Adipocyte (in vitro differentiated cells): ENCODE measurements at regions not wholly inside any gene's neighbourhood (a gene's known extent, or its start where the extent isn't known, plus 50 kb on each side); places are given as distances from the start of the nearest gene placed in this dataset.

ENCODE experiments used
- DNase-seq: peaks from one replicate; pipeline ENCODE4 v3.0.0-alpha.2; 2015; ENCODE audit warnings: low read depth
- H3K27me3 ChIP-seq: replicated peaks from 2 replicates; pipeline ENCODE4 v1.7.0; 2013; ENCODE audit warnings: mild to moderate bottlenecking, low read length, moderate library complexity; ENCODE audit not compliant: control insufficient read depth, insufficient read depth
- H3K36me3 ChIP-seq: 2 replicates; pipeline ENCODE4 v1.7.0; 2013; ENCODE audit warnings: low read length, mild to moderate bottlenecking, moderate library complexity; ENCODE audit not compliant: control insufficient read depth, insufficient read depth, severe bottlenecking
- H3K4me1 ChIP-seq: 2 replicates; pipeline ENCODE4 v1.7.0; 2013; ENCODE audit warnings: mild to moderate bottlenecking, low read length, moderate library complexity; ENCODE audit not compliant: control insufficient read depth, insufficient read depth
- H3K4me3 ChIP-seq: 2 replicates; pipeline ENCODE4 v1.7.0; 2013; ENCODE audit warnings: mild to moderate bottlenecking, low read length, moderate library complexity
- H3K9ac ChIP-seq: 2 replicates; pipeline ENCODE4 v1.7.0; 2013; ENCODE audit warnings: mild to moderate bottlenecking, low read length, moderate library complexity
- H3K9me3 ChIP-seq: 2 replicates; pipeline ENCODE4 v1.7.0; 2013; ENCODE audit warnings: mild to moderate bottlenecking, low read length, moderate library complexity; ENCODE audit not compliant: control insufficient read depth

DNA sequence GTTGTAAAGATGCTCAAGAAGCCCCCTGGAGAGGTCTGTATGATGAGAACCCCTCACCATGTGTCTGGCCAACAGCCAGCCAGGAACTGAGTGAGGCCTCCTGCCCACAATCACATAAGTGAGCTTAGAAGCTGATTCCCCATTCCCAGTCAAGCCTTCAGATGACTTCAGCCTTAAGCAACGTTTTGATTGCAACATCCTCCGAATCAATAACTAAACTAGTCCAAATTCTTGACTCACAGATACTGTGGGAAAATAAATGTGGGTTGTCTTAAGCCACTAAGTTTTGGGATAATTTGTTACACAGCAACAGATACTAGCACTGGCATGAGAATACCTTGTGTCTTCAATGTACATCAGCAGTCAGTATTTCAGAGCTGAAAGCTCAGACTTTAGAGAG lies 54.5 kb upstream of the HS3ST4 start:
- H3K36me3 ChIP-seq, result no peaks in the 10 kb centered on the region
- DNase-seq, result no peak
- no peaks in the 10 kb centered on the region for H3K27me3 ChIP-seq
- no peak overlapping the region for H3K9ac ChIP-seq
- H3K4me1 ChIP-seq, result no peaks in the 10 kb centered on the region
- H3K9me3 ChIP-seq, result no peaks in the 10 kb centered on the region
- no peak overlapping the region for H3K4me3 ChIP-seq

DNA sequence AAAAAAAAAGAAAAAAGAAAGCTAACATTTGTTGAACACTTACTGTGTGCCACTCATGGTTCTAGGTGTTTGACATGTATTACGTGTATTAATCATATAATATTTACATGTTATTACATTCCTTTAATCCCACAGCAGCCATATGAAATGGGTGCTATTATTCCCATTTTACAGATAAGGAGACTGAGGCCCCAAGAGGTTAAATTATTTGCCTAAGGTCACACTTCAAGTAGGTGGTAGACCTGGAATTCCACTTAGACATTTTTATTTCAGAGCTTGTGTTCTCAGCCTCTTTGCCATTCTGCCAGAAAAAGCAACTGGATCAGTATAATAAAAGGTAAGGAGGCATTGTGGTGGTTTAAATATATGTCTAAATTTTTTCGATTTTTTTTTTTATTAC lies 55.1 kb upstream of the HS3ST4 start:
- DNase-seq, result no peak
- no peaks in the 10 kb centered on the region for H3K27me3 ChIP-seq
- H3K4me1 ChIP-seq, result no peaks in the 10 kb centered on the region
- H3K36me3 ChIP-seq, result no peaks in the 10 kb centered on the region
- H3K9me3 ChIP-seq, result no peaks in the 10 kb centered on the region
- H3K4me3 ChIP-seq, result no peak overlapping the region
- H3K9ac ChIP-seq, result no peak overlapping the region

DNA sequence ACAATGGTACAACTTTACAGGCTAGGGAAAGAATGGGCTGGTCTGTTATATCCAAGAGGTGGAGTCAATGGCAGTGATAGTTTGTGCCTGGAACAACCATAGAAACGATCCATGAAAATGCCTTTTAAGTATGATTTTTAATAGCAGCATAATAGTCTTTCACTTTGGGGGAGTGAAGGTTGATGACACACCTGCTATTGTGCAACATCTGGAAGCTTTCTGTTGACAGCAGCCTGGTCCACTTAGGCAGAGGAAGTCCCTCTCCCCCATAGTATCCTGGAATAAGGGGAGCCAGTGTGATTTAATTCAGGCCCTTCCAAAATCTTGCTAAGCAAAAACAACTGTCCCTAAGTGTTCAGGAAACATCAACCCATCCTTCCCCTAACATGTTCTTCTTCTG lies 56.3 kb upstream of the HS3ST4 start:
- Histone ChIP-seq H3K4me1 (no peaks in the 10 kb centered on the region), H3K4me3 (no peak overlapping the region), H3K9ac (no peak overlapping the region), H3K27me3 (no peaks in the 10 kb centered on the region), H3K9me3 (no peaks in the 10 kb centered on the region), H3K36me3 (no peaks in the 10 kb centered on the region)
- no peak for DNase-seq

DNA sequence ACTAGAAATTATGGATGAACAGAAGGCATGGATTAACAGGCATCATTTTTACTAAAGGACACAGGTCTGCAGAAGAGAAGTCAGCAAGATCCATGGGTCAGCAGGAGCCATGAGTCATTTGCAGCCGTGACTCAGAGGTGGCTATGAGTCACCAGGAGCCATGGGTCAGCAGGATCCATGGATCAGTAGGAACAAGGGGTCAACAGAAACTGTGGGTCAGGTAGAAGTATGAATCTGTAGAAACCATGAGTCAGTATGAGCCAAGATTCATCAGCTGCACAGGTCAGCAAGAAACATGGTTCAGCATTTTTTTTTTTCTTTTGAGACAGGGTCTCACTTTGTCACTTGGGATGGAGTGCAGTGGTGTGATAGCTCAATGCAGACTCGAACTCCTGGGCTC lies 58.2 kb upstream of the HS3ST4 start:
- Histone ChIP-seq H3K9me3 (no peaks in the 10 kb centered on the region), H3K27me3 (no peaks in the 10 kb centered on the region), H3K9ac (no peak overlapping the region), H3K4me3 (no peak overlapping the region), H3K36me3 (no peaks in the 10 kb centered on the region), H3K4me1 (no peaks in the 10 kb centered on the region)
- no peak for DNase-seq

DNA sequence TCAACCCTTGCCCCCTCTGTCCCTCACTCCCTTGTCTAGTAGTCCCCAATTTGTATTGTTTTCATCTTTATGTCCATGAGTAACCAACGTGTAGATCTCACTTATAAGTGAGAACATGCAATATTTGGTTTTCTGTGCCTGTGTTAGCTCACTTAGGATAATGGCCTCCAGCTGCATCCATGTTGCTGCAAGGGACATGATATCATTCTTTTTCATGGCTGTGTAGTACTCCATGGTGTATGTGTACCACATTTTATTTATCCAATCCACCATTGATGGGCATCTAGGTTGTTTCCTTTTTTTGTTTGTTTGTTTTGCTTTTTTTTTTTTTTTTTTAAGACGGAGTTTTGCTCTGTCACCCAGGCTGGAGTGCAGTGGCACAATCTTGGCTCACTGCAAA lies 63.0 kb upstream of the HS3ST4 start:
- no peaks in the 10 kb centered on the region for H3K27me3 ChIP-seq
- DNase-seq, result no peak
- H3K4me1 ChIP-seq, result no peaks in the 10 kb centered on the region
- no peaks in the 10 kb centered on the region for H3K36me3 ChIP-seq
- no peak overlapping the region for H3K9ac ChIP-seq
- H3K4me3 ChIP-seq, result no peak overlapping the region
- H3K9me3 ChIP-seq, result no peaks in the 10 kb centered on the region

DNA sequence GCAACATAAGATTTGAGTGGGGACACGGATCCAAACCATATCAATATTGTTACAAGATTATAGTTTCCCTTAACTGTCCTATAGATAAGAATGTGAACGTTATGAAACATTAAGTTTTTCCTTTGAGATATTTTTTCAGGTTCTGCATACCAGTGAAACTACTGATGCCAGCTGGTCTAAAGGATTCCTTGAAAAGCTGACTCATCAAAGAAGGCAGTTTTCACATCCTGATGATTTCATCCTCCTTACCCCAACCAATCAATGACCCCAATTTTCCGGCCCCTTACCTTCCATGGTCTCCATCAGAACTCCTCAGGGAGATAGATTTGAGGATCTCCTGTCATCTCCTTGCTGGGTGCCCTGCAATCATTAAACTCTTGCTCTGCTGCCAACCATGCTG lies 64.1 kb upstream of the HS3ST4 start:
- Histone ChIP-seq H3K36me3 (no peaks in the 10 kb centered on the region), H3K4me3 (no peak overlapping the region), H3K27me3 (no peaks in the 10 kb centered on the region), H3K9ac (no peak overlapping the region), H3K9me3 (no peaks in the 10 kb centered on the region), H3K4me1 (no peaks in the 10 kb centered on the region)
- no peak for DNase-seq

DNA sequence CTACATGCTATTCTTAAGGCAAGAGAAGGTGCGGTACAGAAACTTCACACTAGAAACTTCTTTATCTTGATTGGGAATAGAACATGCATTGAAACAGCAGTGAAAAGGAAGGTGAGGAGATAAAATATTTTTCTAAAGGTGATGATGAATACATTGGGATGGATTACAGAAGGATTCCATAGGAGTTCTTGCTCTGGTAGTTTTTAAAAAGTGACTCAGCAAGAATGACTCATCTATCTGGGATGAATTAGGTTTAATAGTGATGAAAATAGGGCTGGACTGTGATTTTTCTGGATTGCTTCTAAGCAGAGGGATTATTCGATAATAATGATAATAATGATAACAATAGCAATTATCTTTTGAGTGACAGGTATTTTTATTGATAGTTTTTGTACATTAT lies 65.6 kb upstream of the HS3ST4 start:
- H3K9ac ChIP-seq, result no peak overlapping the region
- H3K4me1 ChIP-seq, result no peaks in the 10 kb centered on the region
- H3K36me3 ChIP-seq, result no peaks in the 10 kb centered on the region
- H3K27me3 ChIP-seq, result no peaks in the 10 kb centered on the region
- H3K9me3 ChIP-seq, result no peaks in the 10 kb centered on the region
- DNase-seq, result no peak
- H3K4me3 ChIP-seq, result no peak overlapping the region

DNA sequence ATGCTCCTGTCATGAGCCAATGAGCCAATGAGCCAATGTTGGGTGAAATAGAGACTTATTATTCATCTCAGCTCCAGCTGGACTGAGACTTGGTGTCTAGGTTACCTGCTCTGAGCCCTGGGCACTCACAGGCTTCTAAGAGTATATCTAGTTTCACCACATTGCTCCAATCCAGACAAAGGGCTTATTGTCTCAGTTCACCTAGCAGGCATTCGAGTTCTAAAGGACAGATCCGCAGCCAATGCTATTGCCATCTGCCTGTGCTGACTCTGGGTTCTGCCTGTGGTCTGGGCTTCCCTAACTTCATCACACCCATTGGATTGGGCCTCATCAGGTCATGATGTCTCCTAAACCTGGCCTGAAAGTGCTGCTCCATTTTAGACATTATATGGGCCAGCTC lies 66.1 kb upstream of the HS3ST4 start:
- DNase-seq, result no peak
- Histone ChIP-seq H3K4me3 (no peak overlapping the region), H3K4me1 (no peaks in the 10 kb centered on the region), H3K9ac (no peak overlapping the region), H3K27me3 (no peaks in the 10 kb centered on the region), H3K9me3 (no peaks in the 10 kb centered on the region), H3K36me3 (no peaks in the 10 kb centered on the region)

DNA sequence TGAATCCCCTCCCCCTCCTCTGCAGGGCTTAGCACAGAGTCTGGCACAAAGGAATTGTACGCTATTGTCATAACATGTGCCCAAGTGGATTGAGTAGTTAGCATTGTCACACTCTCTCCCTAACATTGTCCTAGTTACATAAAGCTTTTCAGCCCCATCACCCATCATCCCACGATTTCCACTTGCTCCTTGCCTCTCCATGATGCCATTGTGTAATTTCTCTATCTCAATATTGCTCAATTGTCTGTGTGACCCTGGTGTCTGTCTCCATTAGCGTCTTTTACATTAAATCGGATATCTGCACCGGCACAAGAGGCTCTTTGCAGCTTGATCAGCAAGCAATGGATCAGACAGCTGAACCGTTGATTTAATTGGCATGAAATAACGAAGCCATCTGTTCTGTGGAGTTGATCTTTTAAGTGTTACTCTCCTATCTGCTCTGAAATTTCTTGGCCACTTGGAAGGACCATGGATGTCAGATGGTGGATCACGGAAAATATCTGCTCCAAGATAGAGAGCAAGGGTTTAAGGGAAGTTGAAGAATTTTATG lies 77.0 kb upstream of the HS3ST4 start:
- DNase-seq, result no peak
- Histone ChIP-seq H3K27me3 (no peaks in the 10 kb centered on the region), H3K9me3 (peaks cover 4% of the 10 kb centered on the region), H3K36me3 (no peaks in the 10 kb centered on the region), H3K9ac (no peak overlapping the region), H3K4me3 (no peak overlapping the region), H3K4me1 (no peaks in the 10 kb centered on the region)

DNA sequence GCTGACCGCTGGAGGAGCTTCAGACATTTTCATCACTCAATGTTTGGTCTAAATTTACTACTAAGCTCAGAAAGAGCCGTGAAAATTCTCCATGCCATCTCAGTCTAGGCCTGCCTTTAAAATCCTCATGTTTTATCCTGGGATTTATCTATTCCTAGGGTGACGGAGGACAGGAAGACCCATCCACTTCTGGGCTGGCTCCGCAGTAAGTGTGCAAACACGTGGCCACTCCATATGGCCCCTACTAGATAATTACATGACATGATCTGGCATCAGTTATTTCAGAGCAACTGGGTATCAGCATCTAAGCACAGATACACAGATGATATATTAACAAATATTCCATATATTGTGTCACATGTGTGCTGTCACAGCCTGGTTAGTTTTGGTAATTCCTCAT lies 77.8 kb upstream of the HS3ST4 start:
- Histone ChIP-seq H3K9ac (no peak overlapping the region), H3K36me3 (no peaks in the 10 kb centered on the region), H3K9me3 (peaks cover 4% of the 10 kb centered on the region), H3K4me1 (no peaks in the 10 kb centered on the region), H3K4me3 (no peak overlapping the region), H3K27me3 (no peaks in the 10 kb centered on the region)
- DNase-seq, result no peak

DNA sequence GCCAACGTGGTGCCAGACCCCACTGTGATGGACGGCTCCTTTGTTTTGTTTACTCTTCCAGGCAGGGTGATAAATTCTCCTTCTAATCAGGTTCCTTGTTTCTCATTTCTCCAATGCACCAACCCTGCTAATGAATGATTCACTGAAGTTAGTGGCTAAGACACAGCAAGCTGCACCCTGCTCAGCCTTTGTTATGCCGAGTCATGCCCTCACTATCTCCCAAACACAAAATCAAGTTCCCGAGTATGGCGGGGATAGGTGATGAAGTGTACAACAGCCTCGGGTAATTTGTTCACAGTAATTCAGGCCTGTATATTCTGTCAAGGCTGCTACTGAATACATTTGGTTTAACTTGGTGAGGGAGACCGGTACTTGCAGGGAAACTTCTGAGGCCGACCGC lies 83.8 kb upstream of the HS3ST4 start:
- Histone ChIP-seq H3K27me3 (no peaks in the 10 kb centered on the region), H3K9me3 (no peaks in the 10 kb centered on the region), H3K36me3 (no peaks in the 10 kb centered on the region), H3K4me3 (no peak overlapping the region), H3K9ac (no peak overlapping the region), H3K4me1 (no peaks in the 10 kb centered on the region)
- DNase-seq, result no peak

DNA sequence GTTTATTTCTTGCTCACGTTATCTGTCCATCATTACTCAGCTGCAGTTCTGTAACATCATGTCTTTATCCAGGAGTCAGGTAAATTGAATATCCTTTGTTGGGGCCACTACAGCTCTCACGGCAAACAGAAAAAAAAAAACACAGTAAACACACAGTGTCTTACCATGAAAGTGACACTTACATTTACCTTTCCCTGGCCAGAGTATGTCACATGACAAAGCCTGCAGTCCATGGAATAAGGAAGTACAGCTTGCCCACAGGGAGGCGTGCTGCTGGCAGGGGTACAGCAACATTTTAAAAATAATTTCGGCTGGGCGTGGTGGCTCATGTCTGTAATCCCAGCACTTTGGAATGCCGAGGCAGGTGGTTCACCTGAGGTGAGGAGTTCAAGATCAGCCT lies 85.7 kb upstream of the HS3ST4 start:
- no peak overlapping the region for H3K9ac ChIP-seq
- H3K27me3 ChIP-seq, result no peaks in the 10 kb centered on the region
- no peaks in the 10 kb centered on the region for H3K9me3 ChIP-seq
- H3K36me3 ChIP-seq, result no peaks in the 10 kb centered on the region
- no peak overlapping the region for H3K4me3 ChIP-seq
- DNase-seq, result no peak
- no peaks in the 10 kb centered on the region for H3K4me1 ChIP-seq
